ENCODE measurements at regions not wholly inside any gene's neighbourhood (a gene's known extent, or its start where the extent isn't known, plus 50 kb on each side); places are given as distances from the start of the nearest gene placed in this dataset.

DNA sequence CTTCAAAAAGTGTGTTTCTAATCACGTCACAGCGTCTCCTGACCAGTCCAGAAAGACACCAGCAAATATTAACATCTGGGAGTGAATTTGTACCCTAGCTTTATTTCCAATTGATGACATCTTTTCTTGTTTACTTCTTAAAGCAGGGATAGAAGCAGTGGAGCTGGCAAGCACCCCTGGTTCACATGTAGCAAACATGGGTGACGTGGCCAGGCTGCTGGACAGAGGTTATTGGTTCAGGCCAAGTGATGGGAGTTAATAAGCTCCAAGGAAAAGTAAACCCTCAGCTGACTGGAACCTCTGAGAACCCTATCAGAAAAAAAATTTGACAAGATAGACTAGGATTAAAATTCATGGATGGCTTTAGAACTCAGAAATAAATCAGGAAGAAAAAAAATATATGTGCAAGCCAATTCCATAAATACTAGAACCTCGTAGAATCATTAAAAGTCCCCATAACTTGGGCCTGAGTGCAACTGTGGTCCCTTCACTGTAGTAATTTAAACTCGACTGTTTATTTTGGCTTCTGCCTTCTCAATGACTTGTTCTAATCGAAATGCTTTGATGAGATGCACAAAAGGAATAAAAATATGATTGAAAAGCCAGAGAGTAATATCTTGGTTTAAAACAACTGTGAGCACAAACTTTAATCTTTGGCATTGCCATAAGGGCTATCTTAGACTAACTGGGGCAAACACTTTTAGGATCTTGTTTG lies 121.5 kb upstream of the CTAGE1 start:
- TF ChIP-seq, protein P1, sequence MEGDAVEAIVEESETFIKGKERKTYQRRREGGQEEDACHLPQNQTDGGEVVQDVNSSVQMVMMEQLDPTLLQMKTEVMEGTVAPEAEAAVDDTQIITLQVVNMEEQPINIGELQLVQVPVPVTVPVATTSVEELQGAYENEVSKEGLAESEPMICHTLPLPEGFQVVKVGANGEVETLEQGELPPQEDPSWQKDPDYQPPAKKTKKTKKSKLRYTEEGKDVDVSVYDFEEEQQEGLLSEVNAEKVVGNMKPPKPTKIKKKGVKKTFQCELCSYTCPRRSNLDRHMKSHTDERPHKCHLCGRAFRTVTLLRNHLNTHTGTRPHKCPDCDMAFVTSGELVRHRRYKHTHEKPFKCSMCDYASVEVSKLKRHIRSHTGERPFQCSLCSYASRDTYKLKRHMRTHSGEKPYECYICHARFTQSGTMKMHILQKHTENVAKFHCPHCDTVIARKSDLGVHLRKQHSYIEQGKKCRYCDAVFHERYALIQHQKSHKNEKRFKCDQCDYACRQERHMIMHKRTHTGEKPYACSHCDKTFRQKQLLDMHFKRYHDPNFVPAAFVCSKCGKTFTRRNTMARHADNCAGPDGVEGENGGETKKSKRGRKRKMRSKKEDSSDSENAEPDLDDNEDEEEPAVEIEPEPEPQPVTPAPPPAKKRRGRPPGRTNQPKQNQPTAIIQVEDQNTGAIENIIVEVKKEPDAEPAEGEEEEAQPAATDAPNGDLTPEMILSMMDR (conservative IDR thresholded peaks at IDR 0.05; ENCODE audit: low read length): no peak
- TF ChIP-seq EZH2phosphoT487 (IDR thresholded peaks at IDR 0.05; ENCODE audit: borderline replicate concordance): no peak
